HG03575 (cell line): ENCODE measurements at regions not wholly inside any gene's neighbourhood (a gene's known extent, or its start where the extent isn't known, plus 50 kb on each side); places are given as distances from the start of the nearest gene placed in this dataset.

Experiments used
- ATAC-seq: cut with Tn5 transposase; IDR thresholded peaks from one replicate; pipeline ENCODE4 v1.9.1; 2021; ENCODE audit not compliant: unreplicated experiment, insufficient number of reproducible peaks, low FRiP score; ENCODE audit errors: extremely low read depth

- no peak for ATAC-seq
Observed at GRCh38 chr14:29459969-29460560, 467.6 kb downstream of the PRKD1 start.

DNA sequence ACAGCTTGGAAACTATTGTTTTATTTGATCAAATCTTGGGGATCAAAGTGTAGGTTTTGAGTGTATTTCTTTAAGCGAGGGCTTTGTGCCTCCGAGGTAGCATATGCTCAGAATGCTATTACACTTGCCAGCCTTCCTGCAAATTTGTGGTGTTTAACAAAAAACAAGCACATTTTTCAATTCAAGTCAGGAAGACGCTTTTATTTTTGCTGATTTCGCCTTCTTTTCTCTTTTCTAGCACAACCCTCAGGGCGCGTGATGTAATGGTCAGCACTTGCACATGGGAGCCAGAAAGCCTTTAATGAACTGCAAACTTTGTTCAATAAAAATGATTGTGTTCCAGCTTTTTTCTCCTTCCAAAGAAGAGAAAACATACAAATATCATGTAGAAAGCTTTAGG, 466.5 kb downstream of the PRKD1 start:
- no peak for ATAC-seq

GRCh38 chr14:29461506-29461905, 466.1 kb downstream of the PRKD1 start:
- ATAC-seq = no peak

GRCh38 chr14:29462321-29462720, 465.3 kb downstream of the PRKD1 start:
- no peak for ATAC-seq

- ATAC-seq = no peak
Observed at GRCh38 chr14:29462772-29463171, 464.9 kb downstream of the PRKD1 start.

DNA sequence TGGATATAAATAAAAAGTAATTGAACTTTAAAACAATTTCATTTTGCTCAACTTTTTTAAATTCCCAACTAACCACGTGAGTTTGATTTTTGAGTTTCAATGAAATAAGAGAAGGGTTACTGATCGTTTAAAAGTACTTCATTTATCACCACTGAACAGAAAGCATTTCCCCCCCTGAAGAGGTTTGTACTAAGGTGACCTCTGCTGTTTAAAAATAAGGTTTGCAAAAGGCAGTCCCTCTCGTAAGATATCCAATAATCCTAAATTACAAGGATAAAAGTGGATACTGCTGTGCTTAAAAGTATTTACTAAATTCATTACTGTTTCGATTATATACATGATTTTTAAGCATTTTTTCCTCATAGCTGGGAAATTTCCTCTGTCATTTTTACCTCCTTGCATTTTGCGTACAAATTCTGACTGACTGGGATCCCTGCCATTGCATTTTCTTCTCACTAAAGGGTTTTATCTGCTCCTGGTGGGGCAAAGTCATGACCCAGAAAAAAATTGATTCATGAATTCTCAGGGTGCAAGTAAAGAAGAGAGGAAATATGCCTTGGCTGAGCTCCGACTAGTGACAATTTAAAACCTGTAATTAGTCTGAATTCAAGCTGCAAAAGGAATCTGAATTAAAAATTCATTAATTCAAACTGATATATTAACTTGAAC, 463.8 kb downstream of the PRKD1 start:
- no peak for ATAC-seq

- ATAC-seq = no peak
Observed at GRCh38 chr14:29465095-29465494, 462.6 kb downstream of the PRKD1 start.

- ATAC-seq = no peak
Observed at GRCh38 chr14:29475641-29476040, 452.0 kb downstream of the PRKD1 start.

DNA sequence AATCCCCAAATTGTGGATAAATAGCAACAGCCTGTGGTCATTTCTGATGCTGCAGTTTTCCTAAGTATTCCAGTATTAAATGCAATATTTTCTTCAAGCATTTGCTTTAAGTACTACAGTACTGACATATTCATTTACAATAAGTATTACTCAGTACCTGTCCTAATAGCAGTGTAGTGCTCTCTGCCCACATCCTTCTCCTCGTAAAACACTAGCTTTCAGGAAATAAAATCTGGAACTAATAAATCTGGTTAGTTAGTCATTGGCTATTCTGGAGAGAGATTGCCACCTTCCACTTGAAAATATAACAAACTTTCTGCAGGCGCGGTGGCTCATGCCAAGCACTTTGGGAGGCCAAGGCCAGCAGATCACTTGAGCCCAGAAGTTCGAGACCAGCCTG, 441.5 kb downstream of the PRKD1 start:
- no peak for ATAC-seq

DNA sequence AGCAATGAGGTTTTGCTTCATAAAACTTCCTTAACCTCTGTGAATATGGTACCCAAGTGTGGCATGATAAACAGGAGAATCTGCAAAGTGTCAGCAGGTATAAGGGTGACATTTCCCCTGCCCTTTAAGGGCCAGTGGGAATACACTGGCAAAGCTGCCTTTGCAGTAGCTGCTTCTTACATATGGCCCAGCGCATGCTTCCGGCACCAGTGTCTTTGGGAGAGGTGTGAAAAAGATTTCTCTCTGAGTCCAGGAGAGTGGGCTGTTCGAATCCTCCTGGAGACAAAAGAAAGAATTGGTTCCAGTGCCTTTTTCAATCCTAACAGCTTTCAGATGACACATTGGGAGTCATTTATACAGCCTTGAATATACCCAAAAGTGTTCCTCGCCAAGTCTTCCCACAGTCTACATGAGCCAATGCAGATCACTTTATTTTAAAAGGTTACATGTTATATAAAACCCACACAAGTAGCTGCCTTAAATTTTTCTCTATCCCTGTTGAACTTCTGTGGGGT, 437.7 kb downstream of the PRKD1 start:
- ATAC-seq = no peak

GRCh38 chr14:29493849-29494248, 433.8 kb downstream of the PRKD1 start:
- ATAC-seq = no peak

DNA sequence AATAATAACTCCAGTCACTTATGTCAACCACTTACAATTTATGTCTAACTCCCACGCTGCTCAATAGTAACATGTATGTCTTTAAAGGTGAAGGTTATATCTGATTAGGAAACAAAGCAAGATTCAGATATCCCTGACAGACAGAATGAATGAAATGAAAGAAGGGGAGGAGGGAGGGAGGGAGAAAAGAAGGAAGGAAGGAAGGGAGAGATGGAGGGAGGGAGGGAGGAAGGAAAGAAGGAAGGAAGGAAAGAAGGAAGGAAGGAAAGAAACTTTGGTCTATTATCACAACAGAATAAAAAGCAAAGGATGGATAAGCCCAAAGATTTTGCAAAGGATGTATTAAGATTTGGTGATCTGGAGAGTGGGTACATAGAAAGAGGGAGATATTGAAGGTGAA, 433.3 kb downstream of the PRKD1 start:
- ATAC-seq = no peak

DNA sequence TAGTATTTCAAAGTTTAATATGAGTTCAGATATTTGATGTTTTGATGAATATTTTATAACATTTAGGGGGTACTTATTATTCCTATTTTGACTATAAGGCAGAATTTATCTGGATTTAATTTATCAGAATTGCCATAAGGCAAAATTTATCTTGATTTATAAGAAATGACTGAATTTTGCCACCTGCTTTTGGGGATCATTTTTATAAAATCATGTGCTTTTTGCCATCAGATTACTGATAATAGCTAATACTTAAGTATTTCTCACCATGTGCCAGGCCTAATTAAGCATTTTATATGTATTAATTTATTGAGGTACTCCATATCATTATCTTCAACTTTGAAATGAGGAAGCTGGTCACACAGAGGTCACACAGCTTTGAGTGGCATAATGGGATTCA, 423.7 kb downstream of the PRKD1 start:
- ATAC-seq = no peak

GRCh38 chr14:29518335-29518734, 409.3 kb downstream of the PRKD1 start:
- no peak for ATAC-seq

DNA sequence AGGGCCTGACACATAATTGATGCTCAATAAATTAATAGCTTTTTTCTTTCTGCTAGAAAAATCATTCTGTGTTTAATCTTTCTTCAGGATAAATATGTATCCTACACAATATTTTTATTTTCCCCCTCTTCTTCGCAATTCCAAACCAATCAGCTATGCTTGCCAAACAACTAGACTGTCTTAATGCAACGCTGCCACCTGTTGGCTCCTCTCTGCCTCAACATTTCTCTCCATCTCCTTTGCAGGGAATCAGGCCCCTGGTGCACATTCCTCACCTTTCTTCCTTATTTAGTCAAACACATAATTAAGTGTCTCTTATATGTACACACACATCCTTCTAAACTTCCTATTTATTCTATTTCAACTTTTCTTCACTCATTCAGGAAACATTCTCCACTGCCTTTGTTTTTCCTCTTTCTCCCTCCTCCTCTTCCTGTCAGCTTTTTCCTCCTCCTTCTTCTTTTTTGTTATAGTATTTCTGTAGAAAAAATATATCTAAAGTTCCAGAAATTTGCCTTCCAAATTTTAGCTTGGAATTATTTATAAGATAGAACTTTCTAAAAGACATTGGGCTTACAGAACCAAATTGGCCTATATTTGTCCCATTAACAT, 406.0 kb downstream of the PRKD1 start:
- no peak for ATAC-seq
